GM19467 (cell line): ENCODE measurements at regions not wholly inside any gene's neighbourhood (a gene's known extent, or its start where the extent isn't known, plus 50 kb on each side); places are given as distances from the start of the nearest gene placed in this dataset.

Source experiments
- ATAC-seq: cut with Tn5 transposase; IDR thresholded peaks from one replicate; pipeline ENCODE4 v1.9.1; 2021; ENCODE audit warnings: mild to moderate bottlenecking, moderate library complexity; ENCODE audit not compliant: unreplicated experiment

DNA sequence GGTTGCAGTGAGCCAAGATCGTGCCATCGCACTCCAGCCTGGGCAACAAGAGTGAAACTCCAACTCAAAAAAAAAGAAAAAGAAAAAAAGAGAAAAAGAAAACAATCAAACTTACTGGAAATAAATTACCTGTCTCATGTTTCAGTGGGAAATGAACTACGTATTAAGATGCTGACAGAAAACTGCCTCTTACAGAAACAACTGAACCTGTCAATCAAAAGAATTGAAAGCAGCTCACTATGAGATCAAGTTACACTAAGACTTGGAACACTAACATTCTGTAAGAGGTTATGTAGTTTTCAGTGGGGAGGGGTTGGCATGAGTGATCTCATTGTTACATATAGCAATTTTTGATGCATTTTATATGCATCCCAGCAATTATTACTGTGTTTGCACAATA is 64.4 kb upstream of the SPATA31E1 start:
- no peak for ATAC-seq

- ATAC-seq = no peak
Measured at GRCh38 chr9:87824216-87824875, 58.3 kb upstream of the SPATA31E1 start.

GRCh38 chr9:87824886-87825285 is 57.8 kb upstream of the SPATA31E1 start:
- no peak for ATAC-seq

- ATAC-seq = no peak
Measured at GRCh38 chr9:87826331-87826730, 56.3 kb upstream of the SPATA31E1 start.

- ATAC-seq = no peak
Measured at GRCh38 chr9:87827341-87827740, 55.3 kb upstream of the SPATA31E1 start.

DNA sequence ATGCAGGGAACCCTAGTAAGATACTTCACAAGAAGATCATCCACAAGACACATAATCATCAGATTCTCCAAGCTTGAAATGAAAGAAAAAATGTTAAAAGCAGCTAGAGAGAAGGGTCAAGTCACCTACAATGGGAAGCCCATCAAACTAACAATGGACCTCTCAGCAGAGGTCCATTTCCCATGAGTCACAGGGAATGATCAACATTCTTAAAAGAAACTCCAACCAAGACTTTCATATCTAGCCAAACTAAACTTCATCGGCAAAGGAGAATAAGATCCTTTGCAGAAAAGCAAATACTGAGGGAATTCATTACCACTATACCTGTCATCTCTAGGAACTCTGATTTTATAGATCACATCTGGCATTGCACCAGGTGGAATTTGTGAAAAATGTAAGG is 52.9 kb upstream of the SPATA31E1 start:
- ATAC-seq = no peak

- ATAC-seq = no peak
Measured at GRCh38 chr9:87830446-87830845, 52.2 kb upstream of the SPATA31E1 start.

- ATAC-seq = no peak
Measured at GRCh38 chr9:87831159-87831558, 51.5 kb upstream of the SPATA31E1 start.
